ENCODE measurements at regions not wholly inside any gene's neighbourhood (a gene's known extent, or its start where the extent isn't known, plus 50 kb on each side); places are given as distances from the start of the nearest gene placed in this dataset.

DNA sequence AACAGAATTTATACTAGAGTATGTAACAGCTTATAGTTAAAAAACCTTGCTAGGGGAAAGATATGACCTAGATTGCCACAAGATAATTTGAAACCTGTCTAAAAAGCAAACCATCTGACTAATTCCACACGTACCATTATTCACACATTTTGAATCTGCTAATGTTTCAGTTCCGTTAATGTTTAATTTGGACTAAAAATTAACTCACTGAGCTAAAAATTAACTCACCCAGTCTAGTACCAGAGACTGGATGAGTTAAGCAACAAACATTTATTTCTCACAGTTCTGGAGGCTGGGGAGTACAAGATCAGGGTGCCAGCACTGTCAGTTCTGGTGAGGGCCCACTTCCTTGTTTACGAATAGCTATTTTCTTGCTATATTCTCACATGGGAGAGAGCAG is 231.5 kb upstream of the DIAPH2 start:
- ChIA-PET CTCF (no interaction called here), POLR2A (no interaction called here)
- H3K4me1 Mint-ChIP-seq (ENCODE audit: low read depth), result no peaks in the 10 kb centered on the region
- no peaks in the 10 kb centered on the region for H3K27me3 Mint-ChIP-seq
- intact Hi-C loops (cut with micrococcal nuclease), result no loop called here
- H3K27ac Mint-ChIP-seq, result no peak overlapping the region
- no peak for ATAC-seq
- no peak for DNase-seq
- TF ChIP-seq, protein P1, sequence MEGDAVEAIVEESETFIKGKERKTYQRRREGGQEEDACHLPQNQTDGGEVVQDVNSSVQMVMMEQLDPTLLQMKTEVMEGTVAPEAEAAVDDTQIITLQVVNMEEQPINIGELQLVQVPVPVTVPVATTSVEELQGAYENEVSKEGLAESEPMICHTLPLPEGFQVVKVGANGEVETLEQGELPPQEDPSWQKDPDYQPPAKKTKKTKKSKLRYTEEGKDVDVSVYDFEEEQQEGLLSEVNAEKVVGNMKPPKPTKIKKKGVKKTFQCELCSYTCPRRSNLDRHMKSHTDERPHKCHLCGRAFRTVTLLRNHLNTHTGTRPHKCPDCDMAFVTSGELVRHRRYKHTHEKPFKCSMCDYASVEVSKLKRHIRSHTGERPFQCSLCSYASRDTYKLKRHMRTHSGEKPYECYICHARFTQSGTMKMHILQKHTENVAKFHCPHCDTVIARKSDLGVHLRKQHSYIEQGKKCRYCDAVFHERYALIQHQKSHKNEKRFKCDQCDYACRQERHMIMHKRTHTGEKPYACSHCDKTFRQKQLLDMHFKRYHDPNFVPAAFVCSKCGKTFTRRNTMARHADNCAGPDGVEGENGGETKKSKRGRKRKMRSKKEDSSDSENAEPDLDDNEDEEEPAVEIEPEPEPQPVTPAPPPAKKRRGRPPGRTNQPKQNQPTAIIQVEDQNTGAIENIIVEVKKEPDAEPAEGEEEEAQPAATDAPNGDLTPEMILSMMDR (IDR thresholded peaks at IDR 0.05), result no peak
- no peaks in the 10 kb centered on the region for H3K36me3 Mint-ChIP-seq (ENCODE audit: low read depth)
- H3K4me3 Mint-ChIP-seq, result no peak overlapping the region
- H3K9me3 Mint-ChIP-seq, result no peaks in the 10 kb centered on the region

DNA sequence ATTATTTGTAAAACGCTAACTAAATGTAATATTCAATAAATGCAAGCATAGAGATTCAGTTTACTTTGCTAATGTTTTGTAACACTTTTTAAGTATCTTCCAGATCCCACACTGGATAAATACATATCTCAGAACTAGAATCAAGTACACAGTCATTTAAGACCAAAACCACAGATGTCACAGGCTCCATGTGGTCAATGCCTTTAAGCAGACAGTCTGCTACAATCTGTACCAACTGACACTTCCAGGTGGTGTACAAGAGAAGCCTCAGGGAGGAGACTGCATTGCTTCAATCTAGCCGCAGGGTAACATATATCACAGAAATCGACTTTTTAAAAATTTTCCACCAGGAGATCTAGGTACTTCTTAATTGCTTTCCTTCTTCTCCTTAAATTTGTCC is 229.6 kb upstream of the DIAPH2 start:
- H3K27me3 Mint-ChIP-seq, result no peaks in the 10 kb centered on the region
- no peaks in the 10 kb centered on the region for H3K36me3 Mint-ChIP-seq (ENCODE audit: low read depth)
- POLR2A ChIA-PET, result no interaction called here
- CTCF ChIA-PET, result no interaction called here
- H3K4me3 Mint-ChIP-seq, result no peak overlapping the region
- H3K4me1 Mint-ChIP-seq (ENCODE audit: low read depth), result no peaks in the 10 kb centered on the region
- ATAC-seq (no peak), DNase-seq (no peak)
- TF ChIP-seq, protein P1 (IDR thresholded peaks at IDR 0.05), result no peak
- no peaks in the 10 kb centered on the region for H3K9me3 Mint-ChIP-seq
- H3K27ac Mint-ChIP-seq, result no peak overlapping the region
- intact Hi-C loops (cut with micrococcal nuclease), result no loop called here

DNA sequence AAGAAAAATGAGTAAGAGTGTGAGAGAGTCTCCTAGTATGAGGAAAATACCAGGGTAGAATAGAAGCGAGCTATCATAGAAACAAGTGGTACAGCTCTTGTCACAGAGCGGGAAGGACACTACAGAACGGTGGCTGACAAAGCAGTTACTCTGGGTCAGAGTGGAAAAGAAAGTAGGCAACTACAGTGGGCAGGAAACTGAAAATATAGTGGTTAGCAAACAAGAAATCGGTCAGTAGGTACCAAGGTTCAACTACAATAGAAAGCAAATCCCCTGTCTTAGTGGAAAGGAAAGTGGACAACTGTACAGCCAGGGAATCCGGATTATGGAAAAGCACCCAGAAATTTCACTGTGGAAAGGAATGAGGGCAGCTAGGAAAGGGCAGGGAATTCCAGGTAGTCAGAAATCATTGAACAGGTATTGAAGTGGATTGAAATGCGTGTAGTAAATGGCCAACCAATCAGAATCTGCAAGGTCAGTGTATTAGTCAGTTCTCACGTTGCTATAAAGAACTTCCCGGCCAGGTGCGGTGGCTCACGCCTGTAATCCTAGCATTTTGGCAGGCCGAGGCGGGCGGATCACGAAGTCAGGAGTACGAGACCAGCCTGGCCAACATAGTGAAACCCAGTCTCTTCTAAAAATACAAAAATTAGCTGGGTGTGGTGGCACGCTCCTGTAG is 219.6 kb upstream of the DIAPH2 start:
- Mint-ChIP-seq H3K9me3 (no peaks in the 10 kb centered on the region), H3K36me3 (ENCODE audit: low read depth) (no peaks in the 10 kb centered on the region), H3K27me3 (no peaks in the 10 kb centered on the region), H3K4me1 (ENCODE audit: low read depth) (no peaks in the 10 kb centered on the region), H3K4me3 (no peak overlapping the region), H3K27ac (no peak overlapping the region)
- intact Hi-C loops (cut with micrococcal nuclease), result no loop called here
- POLR2A ChIA-PET, result no interaction called here
- TF ChIP-seq, protein P1 (IDR thresholded peaks at IDR 0.05), result no peak
- no peak for ATAC-seq
- CTCF ChIA-PET, result no interaction called here
- no peak for DNase-seq

DNA sequence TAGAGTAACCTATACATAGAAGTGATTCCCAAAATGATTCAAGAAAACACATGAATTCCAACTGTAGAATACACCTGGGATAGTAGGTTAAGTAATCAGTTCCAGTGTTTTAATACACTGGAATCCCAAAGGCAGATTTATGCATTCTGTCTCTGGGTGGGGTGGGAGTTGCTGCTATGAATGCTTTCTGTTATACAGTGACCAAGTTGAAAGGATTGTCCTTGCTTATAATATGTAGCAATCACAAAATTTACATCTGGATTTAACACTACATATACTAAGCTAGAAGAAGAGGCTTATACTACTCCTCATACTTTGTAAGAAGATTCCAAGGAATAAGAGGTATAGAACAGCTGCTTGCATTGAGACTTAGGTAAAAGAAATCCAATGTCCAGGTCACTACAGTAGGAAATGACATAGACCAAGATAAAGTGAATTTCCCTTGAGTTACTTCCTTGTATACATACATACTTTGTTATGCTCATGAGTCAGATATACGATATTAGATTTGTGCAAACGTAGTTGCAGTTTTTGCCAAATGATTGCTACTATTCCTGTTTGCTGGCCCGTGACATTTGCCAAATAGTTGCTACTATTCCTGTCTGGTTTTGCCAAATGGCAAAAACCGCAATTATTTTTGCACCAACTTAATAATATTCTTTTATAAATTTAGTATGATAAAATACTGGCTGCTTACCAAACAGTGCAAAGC is 210.5 kb upstream of the DIAPH2 start:
- no peak for ATAC-seq
- H3K9me3 Mint-ChIP-seq, result no peaks in the 10 kb centered on the region
- DNase-seq, result no peak
- H3K4me1 Mint-ChIP-seq (ENCODE audit: low read depth), result no peaks in the 10 kb centered on the region
- no peak overlapping the region for H3K4me3 Mint-ChIP-seq
- POLR2A ChIA-PET, result no interaction called here
- intact Hi-C loops (cut with micrococcal nuclease), result no loop called here
- TF ChIP-seq, protein P1 (IDR thresholded peaks at IDR 0.05), result no peak
- H3K27ac Mint-ChIP-seq, result no peak overlapping the region
- no peaks in the 10 kb centered on the region for H3K27me3 Mint-ChIP-seq
- no peaks in the 10 kb centered on the region for H3K36me3 Mint-ChIP-seq (ENCODE audit: low read depth)
- CTCF ChIA-PET, result no interaction called here

DNA sequence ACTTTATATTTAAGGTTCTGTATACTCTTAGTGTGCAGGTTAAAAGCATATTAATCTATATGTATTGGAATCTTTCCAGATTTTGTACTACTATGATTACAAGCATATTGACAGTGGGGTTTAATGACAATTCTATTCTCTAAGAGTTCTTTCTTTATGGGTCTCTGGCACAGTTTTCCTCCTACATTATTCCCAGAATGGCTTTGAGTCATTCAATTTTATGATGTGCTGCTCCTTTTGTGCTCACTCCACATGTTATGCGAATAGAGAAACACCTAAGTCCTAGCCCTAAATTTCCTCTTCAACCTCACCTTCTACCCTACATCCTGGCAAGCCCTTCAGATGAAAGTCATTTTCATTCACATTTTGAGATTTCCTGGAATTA is 209.9 kb upstream of the DIAPH2 start:
- CTCF ChIA-PET, result interaction anchor here (0.9 kb wide), 1 partner anchor 1256 kb away, joined by 3 read pairs; no protein-coding TSS in a partner anchor
- Mint-ChIP-seq H3K27ac (no peak overlapping the region), H3K4me1 (ENCODE audit: low read depth) (no peaks in the 10 kb centered on the region), H3K4me3 (no peak overlapping the region), H3K36me3 (ENCODE audit: low read depth) (no peaks in the 10 kb centered on the region), H3K9me3 (no peaks in the 10 kb centered on the region), H3K27me3 (no peaks in the 10 kb centered on the region)
- DNase-seq (no peak), ATAC-seq (no peak)
- intact Hi-C loops (cut with micrococcal nuclease), result no loop called here
- POLR2A ChIA-PET, result no interaction called here
- TF ChIP-seq, protein P1 (IDR thresholded peaks at IDR 0.05), result no peak

Measured in activated CD8-positive, alpha-beta T cell treated with anti-CD3 and anti-CD28 coated beads for 36 hours (primary cell).